Neural progenitor cell (in vitro differentiated cells): ENCODE measurements at regions not wholly inside any gene's neighbourhood (a gene's known extent, or its start where the extent isn't known, plus 50 kb on each side); places are given as distances from the start of the nearest gene placed in this dataset.

ENCODE experiments used
- CTCF ChIP-seq: fragments of 200-600 bp; sonication (generic); IDR thresholded peaks from 2 replicates; pipeline ENCODE4 v1.5.1; 2017; ENCODE audit warnings: antibody characterized with exemption, mild to moderate bottlenecking
- EZH2 ChIP-seq: fragments of 200-600 bp; sonication (generic); IDR thresholded peaks from 2 replicates; pipeline ENCODE4 v1.6.1; 2017; ENCODE audit warnings: antibody characterized with exemption, mild to moderate bottlenecking, moderate library complexity
- EZH2phosphoT487 ChIP-seq: fragments of 200-600 bp; sonication (generic); IDR thresholded peaks from 2 replicates; pipeline ENCODE4 v1.6.1; 2017; ENCODE audit warnings: antibody characterized with exemption

- TF ChIP-seq CTCF (no peak), EZH2phosphoT487 (no peak), EZH2 (no peak)
Measured at GRCh38 chr3:144097163-144097562, 125.5 kb downstream of the DIPK2A start.
